Nephron progenitor cell (in vitro differentiated cells): ENCODE measurements at regions not wholly inside any gene's neighbourhood (a gene's known extent, or its start where the extent isn't known, plus 50 kb on each side); places are given as distances from the start of the nearest gene placed in this dataset.

Experiments
- DNase-seq: peaks from one replicate; pipeline ENCODE4 v3.0.0; 2021
- H3K27ac Mint-ChIP-seq: 2 replicates; pipeline ENCODE4 v1.8.0; 2021; ENCODE audit warnings: mild to moderate bottlenecking, moderate library complexity, mixed read lengths
- H3K27me3 Mint-ChIP-seq: 2 replicates; pipeline ENCODE4 v1.8.0; 2021; ENCODE audit warnings: mild to moderate bottlenecking, low read depth, mixed read lengths; ENCODE audit not compliant: poor library complexity
- H3K36me3 Mint-ChIP-seq: 2 replicates; pipeline ENCODE4 v1.8.0; 2021; ENCODE audit warnings: low read depth, mixed read lengths
- H3K4me1 Mint-ChIP-seq: 2 replicates; pipeline ENCODE4 v1.8.0; 2021; ENCODE audit warnings: mixed read lengths
- H3K4me3 Mint-ChIP-seq: 2 replicates; pipeline ENCODE4 v1.8.0; 2021; ENCODE audit warnings: mild to moderate bottlenecking, moderate library complexity, mixed read lengths
- H3K9me3 Mint-ChIP-seq: 2 replicates; pipeline ENCODE4 v1.8.0; 2021; ENCODE audit warnings: mild to moderate bottlenecking, moderate library complexity, mixed read lengths
- CTCF ChIP-seq: fragments of 200-600 bp; sonication (generic); IDR thresholded peaks from 2 replicates; pipeline ENCODE4 v1.5.0; 2021; ENCODE audit warnings: antibody characterized with exemption

GRCh38 chr9:78778318-78778717 is 481.4 kb downstream of the PSAT1 start:
- DNase-seq = no peak
- H3K27ac Mint-ChIP-seq = peak overlapping the region; percentile 94
- H3K9me3 Mint-ChIP-seq = no peaks in the 10 kb centered on the region
- H3K27me3 Mint-ChIP-seq = peaks cover 3% of the 10 kb centered on the region
- peaks cover 71% of the 10 kb centered on the region for H3K4me1 Mint-ChIP-seq
- H3K4me3 Mint-ChIP-seq = no peak overlapping the region
- TF ChIP-seq CTCF = no peak
- no peaks in the 10 kb centered on the region for H3K36me3 Mint-ChIP-seq

- no peak for DNase-seq
- Mint-ChIP-seq H3K4me1 (peaks cover 66% of the 10 kb centered on the region), H3K4me3 (peak overlapping the region; percentile 14), H3K36me3 (no peaks in the 10 kb centered on the region), H3K9me3 (no peaks in the 10 kb centered on the region), H3K27ac (peak overlapping the region; percentile 92), H3K27me3 (peaks cover 3% of the 10 kb centered on the region)
- TF ChIP-seq CTCF = no peak
These were observed 482.0 kb downstream of the PSAT1 start for GRCh38 chr9:78778861-78779374.

GRCh38 chr9:78781681-78782080 is 484.8 kb downstream of the PSAT1 start:
- H3K4me1 Mint-ChIP-seq = peaks cover 38% of the 10 kb centered on the region
- no peaks in the 10 kb centered on the region for H3K9me3 Mint-ChIP-seq
- no peak for TF ChIP-seq CTCF
- H3K27me3 Mint-ChIP-seq = peaks cover 3% of the 10 kb centered on the region
- H3K27ac Mint-ChIP-seq = no peak overlapping the region
- no peak overlapping the region for H3K4me3 Mint-ChIP-seq
- no peaks in the 10 kb centered on the region for H3K36me3 Mint-ChIP-seq
- DNase-seq = no peak

GRCh38 chr9:78782234-78782633 is 485.3 kb downstream of the PSAT1 start:
- TF ChIP-seq CTCF = no peak
- Mint-ChIP-seq H3K4me3 (no peak overlapping the region), H3K4me1 (peaks cover 32% of the 10 kb centered on the region), H3K9me3 (no peaks in the 10 kb centered on the region), H3K27me3 (peaks cover 3% of the 10 kb centered on the region), H3K27ac (no peak overlapping the region), H3K36me3 (no peaks in the 10 kb centered on the region)
- no peak for DNase-seq

GRCh38 chr9:78782858-78783257 is 485.9 kb downstream of the PSAT1 start:
- Mint-ChIP-seq H3K4me1 (peaks cover 26% of the 10 kb centered on the region), H3K4me3 (no peak overlapping the region), H3K9me3 (no peaks in the 10 kb centered on the region), H3K27ac (no peak overlapping the region), H3K27me3 (peaks cover 3% of the 10 kb centered on the region), H3K36me3 (no peaks in the 10 kb centered on the region)
- no peak for DNase-seq
- TF ChIP-seq CTCF = no peak

- H3K4me1 Mint-ChIP-seq = peaks cover 17% of the 10 kb centered on the region
- no peak overlapping the region for H3K27ac Mint-ChIP-seq
- no peaks in the 10 kb centered on the region for H3K9me3 Mint-ChIP-seq
- no peaks in the 10 kb centered on the region for H3K36me3 Mint-ChIP-seq
- H3K27me3 Mint-ChIP-seq = peaks cover 3% of the 10 kb centered on the region
- TF ChIP-seq CTCF = peak; percentile 31
- DNase-seq = no peak
- no peak overlapping the region for H3K4me3 Mint-ChIP-seq
These were observed 486.8 kb downstream of the PSAT1 start for GRCh38 chr9:78783743-78784142.
